ENCODE measurements at regions not wholly inside any gene's neighbourhood (a gene's known extent, or its start where the extent isn't known, plus 50 kb on each side); places are given as distances from the start of the nearest gene placed in this dataset.

DNA sequence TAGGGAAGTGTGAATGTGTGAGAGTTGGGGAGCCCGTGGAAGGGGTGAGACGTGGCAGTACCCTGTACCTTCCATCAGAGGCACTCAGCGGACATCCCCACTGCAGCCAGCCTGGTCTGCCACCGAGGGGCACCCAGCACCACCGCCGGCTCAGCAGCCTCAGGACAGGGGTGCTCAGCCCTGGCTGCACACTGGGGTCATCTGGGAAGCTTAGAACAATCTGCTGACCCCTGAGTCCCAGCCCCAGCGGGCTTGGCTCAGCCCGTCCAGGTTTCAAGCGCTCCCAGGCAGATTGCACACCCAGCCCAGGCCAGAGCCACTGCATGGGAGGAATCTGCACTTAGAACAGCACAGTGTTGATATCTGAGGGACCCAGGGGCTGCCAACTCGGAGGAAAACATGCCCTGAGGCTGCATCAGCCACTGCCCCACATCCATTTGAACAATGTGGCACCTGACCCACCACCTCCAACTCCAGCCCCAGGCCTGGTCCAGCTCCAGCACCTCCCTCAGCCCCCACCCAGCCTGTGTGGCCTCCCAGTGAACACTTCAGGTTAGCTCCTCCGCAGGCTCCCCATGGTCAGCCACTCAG lies 147.1 kb upstream of the OTOS start:
- DNase-seq (no peak), ATAC-seq (replicated peaks) (no peak)
- H3K4me1 Mint-ChIP-seq (ENCODE audit: low read depth in 2 of 2) = no peaks in the 10 kb centered on the region
- peaks cover 18 to 35% of the 10 kb centered on the region in 2 donors for H3K27me3 Mint-ChIP-seq
- H3K27ac Mint-ChIP-seq = no peak overlapping the region
- peaks cover 0 to 3% of the 10 kb centered on the region in 2 donors for H3K9me3 Mint-ChIP-seq
- H3K36me3 Mint-ChIP-seq (ENCODE audit: insufficient read depth) = no peaks in the 10 kb centered on the region
- no peak overlapping the region for H3K4me3 Mint-ChIP-seq

- ATAC-seq (replicated peaks) = no peak
- H3K9me3 Mint-ChIP-seq = peaks cover 0 to 3% of the 10 kb centered on the region in 2 donors
- no peak overlapping the region for H3K4me3 Mint-ChIP-seq
- H3K27ac Mint-ChIP-seq = no peak overlapping the region
- no peaks in the 10 kb centered on the region for H3K4me1 Mint-ChIP-seq (ENCODE audit: low read depth in 2 of 2)
- H3K36me3 Mint-ChIP-seq (ENCODE audit: insufficient read depth) = no peaks in the 10 kb centered on the region
- DNase-seq = no peak
- H3K27me3 Mint-ChIP-seq = peaks cover 13 to 30% of the 10 kb centered on the region in 2 donors
These were observed 147.4 kb upstream of the GPC1 start for GRCh38 chr2:240288087-240288521.

GRCh38 chr2:240289701-240290431 lies 145.6 kb upstream of the GPC1 start:
- Mint-ChIP-seq H3K27ac (no peak overlapping the region), H3K36me3 (ENCODE audit: insufficient read depth) (no peaks in the 10 kb centered on the region), H3K4me1 (ENCODE audit: low read depth in 2 of 2) (no peaks in the 10 kb centered on the region), H3K4me3 (no peak overlapping the region), H3K27me3 (peaks cover 5 to 29% of the 10 kb centered on the region in 2 donors), H3K9me3 (no peaks in the 10 kb centered on the region)
- ATAC-seq (replicated peaks) (no peak), DNase-seq (no peak)

DNA sequence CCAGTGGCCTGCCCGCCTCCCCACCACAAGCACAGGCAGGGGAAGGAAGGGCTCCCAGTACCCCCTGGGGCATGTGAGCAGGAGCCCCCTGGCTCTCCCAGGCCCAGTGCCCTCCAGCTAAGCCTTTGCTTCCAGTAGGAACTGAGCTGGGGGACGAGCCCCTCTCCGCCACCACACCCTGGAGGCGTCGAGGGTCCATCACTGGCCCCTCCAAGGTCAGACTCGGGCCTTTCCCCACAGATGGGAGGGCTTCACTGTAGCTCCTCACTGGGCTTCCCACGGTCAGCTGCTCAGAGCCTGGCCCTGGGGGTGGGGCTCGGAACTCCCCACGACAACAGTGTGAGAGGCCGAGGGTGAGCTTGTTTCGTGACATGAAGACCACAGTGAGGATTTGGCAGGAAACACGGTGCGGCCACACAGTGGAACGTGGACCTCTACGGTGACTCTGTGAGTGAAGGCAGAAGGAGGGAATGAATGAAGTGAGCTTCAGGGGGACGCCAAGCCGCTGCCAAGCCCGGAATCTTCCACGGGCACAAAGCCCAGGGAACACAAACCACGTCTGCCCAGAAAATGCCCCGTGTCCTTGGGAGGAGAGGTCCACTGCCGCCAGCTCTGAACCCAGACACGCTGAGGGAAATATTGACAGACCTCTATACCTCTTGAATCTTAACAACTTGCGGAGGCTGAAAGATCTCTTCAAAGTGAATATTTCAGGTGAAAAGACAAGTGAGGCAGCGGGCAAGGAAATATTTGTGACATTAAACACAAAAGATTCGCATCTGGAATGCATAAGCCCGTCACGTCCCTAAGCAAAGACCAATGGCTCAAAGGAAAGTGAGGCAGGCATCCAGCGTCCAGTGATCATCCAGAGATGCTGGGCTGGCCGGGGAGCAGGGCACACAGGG lies 144.8 kb upstream of the GPC1 start:
- no peaks in the 10 kb centered on the region for H3K9me3 Mint-ChIP-seq
- H3K4me1 Mint-ChIP-seq (ENCODE audit: low read depth in 2 of 2) = no peaks in the 10 kb centered on the region
- H3K27me3 Mint-ChIP-seq = peaks cover 5 to 33% of the 10 kb centered on the region in 2 donors
- ATAC-seq (replicated peaks) (no peak), DNase-seq (no peak)
- H3K36me3 Mint-ChIP-seq (ENCODE audit: insufficient read depth) = no peaks in the 10 kb centered on the region
- no peak overlapping the region for H3K27ac Mint-ChIP-seq
- no peak overlapping the region for H3K4me3 Mint-ChIP-seq

DNA sequence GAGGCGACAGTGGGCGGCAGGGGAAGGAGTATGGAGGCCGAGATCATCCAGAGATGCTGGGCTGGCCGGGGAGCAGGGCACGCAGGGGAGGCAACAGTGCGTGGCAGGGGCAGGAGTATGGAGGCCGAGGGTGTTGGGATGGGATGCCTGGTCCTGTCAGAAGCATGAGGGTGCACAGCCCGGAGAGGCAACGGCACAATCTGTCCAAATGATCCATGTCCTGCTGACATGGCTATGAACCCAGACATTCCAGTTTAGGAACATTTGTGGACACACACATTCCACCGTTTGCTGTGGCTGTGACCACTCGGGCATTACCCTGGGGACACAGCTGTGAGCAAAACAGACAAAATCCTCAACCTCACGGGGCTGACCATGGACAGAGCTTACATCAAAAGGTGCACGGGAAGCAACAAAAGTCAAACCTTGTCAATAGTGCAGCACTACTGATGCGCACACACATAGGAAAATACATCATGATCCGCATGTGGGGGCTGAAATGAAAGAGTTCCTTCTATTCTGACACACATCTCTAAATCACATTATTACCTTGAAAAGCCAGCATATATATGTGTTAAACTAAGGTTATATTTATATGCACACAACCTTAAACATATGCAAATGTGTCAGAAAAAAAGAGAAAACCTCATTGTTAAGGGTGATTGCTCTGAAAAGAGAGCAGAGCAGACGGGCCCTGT lies 144.0 kb upstream of the GPC1 start:
- H3K27me3 Mint-ChIP-seq = peaks cover 5 to 41% of the 10 kb centered on the region in 2 donors
- H3K9me3 Mint-ChIP-seq = no peaks in the 10 kb centered on the region
- no peak overlapping the region for H3K4me3 Mint-ChIP-seq
- H3K36me3 Mint-ChIP-seq (ENCODE audit: insufficient read depth) = no peaks in the 10 kb centered on the region
- no peak overlapping the region for H3K27ac Mint-ChIP-seq
- DNase-seq (no peak), ATAC-seq (replicated peaks) (no peak)
- H3K4me1 Mint-ChIP-seq (ENCODE audit: low read depth in 2 of 2) = no peaks in the 10 kb centered on the region

DNA sequence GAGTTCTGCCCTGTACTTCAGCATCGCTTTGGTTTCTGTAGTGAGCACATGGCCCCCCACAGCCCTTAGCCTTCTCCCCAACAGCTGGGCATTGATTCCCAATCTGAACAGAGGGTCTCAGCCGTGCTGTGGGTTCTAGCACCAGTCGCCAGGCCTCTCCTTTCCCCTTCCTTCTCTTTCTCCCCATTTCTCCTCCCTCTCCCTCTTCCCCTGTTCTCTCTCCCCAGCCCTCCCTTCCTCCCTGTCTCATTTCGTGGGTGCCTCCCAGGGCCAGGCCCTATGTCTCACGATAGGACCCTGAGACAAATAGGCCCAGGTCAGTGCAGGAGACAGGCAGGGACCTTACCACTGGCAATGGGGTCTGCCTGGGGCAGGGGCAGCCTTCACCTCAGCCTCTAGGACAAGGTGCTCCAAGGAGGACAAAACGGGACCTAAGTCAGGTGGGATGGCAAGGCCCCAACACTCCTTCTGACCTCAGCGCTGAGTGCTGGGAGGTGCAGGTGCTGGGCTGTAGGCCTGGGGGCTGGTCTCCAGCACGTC lies 143.4 kb upstream of the GPC1 start:
- DNase-seq = no peak
- Mint-ChIP-seq H3K4me1 (ENCODE audit: low read depth in 2 of 2) (no peaks in the 10 kb centered on the region), H3K27me3 (peaks cover 5 to 43% of the 10 kb centered on the region in 2 donors), H3K9me3 (no peaks in the 10 kb centered on the region), H3K27ac (no peak overlapping the region), H3K4me3 (no peak overlapping the region), H3K36me3 (ENCODE audit: insufficient read depth) (peaks cover 2% of the 10 kb centered on the region)
- ATAC-seq (replicated peaks) = no peak

DNA sequence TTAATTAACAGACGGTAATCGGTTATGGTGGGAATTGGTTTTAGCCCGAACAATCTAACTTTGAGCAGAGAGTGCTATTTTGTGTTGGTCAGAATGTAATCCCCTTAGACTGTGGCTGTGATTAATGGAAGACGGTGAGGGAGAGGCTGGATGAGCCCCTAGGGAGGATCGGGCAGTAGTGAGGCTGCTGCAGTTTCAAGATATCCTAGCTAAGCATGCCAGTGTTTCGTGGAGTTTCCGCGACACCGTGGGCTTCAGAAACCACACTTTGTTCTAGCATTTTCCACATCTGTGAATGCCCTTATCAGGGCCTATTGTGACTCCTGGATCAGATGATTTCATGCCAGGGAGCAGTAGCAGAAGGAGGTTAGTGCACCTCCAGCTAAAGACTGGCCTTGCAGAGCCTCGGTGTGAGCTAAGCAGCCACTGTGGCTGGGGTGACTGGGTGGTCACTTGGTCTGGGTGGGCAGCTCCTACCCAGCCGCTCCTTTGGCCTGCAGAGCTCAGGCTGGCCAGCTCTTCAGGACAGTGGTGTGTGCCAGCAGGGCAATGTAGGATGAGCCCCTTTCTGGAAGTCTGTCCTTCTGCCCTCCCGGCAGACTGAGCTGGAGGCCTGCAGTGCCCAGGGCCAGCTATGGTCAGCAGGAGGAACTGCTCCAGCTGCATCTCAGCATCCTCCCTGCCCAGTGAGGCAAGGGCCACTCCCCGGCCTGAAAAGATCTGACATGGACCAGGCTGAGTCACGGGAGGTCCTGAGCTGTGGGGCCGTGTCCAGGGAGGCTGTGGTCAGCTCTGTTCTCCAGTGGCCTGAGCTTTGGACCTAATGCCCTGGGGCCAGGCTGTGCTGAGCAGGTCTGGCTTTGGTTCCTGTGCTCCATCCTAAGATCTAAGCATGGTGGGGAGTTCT lies 142.6 kb upstream of the GPC1 start:
- Mint-ChIP-seq H3K36me3 (ENCODE audit: insufficient read depth) (peaks cover 3% of the 10 kb centered on the region), H3K27me3 (peaks cover 5 to 44% of the 10 kb centered on the region in 2 donors), H3K27ac (no peak overlapping the region), H3K9me3 (no peaks in the 10 kb centered on the region), H3K4me1 (ENCODE audit: low read depth in 2 of 2) (no peaks in the 10 kb centered on the region), H3K4me3 (no peak overlapping the region)
- no peak for DNase-seq
- no peak for ATAC-seq (replicated peaks)

DNA sequence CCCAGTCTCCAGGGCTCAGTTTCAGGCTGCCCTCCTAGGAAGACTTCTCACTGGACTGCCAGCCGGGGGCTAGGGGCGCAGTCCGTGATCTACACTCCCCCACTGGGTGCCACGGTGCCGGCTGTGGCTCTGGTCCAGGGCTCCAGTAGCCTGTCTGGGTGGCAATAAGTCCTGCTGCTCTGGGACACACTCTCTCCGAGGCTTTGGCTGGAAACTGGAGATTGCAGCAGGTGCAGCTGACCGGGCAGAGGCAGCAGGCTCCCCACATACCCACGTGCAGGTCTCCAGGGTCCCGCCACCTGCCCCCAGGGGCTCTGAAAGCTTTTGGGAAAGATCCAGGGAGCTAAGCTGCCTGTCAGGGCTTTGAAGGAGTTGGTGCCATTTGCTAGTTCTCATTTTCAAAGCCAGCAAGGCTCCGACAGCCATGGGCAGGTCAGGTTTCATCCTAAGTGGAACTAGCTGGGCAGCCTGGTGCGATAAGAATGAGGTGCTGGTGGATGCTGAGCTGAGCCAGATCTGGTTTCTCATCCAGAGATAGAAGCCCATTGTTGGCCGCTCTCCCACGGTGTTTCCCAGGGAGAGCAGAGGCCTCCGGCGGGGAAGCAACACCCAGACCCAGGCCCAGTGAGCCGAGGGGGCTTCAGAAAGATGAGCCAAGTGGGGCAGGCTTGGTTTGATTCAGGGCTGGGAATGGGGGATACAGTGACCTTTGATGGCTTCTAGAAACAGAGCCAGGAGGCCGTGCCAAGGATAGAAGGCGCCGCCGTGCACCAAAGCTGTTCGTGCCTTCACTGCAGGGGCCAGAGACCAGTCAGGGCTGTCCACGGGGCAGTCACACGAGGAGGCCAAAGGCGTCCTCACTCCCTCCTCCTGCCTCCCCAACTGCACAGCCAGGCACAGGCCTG lies 141.7 kb upstream of the GPC1 start:
- no peaks in the 10 kb centered on the region for H3K4me1 Mint-ChIP-seq (ENCODE audit: low read depth in 2 of 2)
- DNase-seq (no peak), ATAC-seq (replicated peaks) (no peak)
- peaks cover 3% of the 10 kb centered on the region for H3K36me3 Mint-ChIP-seq (ENCODE audit: insufficient read depth)
- no peaks in the 10 kb centered on the region for H3K9me3 Mint-ChIP-seq
- H3K4me3 Mint-ChIP-seq = no peak overlapping the region
- H3K27ac Mint-ChIP-seq = no peak overlapping the region
- H3K27me3 Mint-ChIP-seq = peaks cover 5 to 51% of the 10 kb centered on the region in 2 donors

GRCh38 chr2:240294514-240294913 lies 140.9 kb upstream of the GPC1 start:
- no peaks in the 10 kb centered on the region for H3K9me3 Mint-ChIP-seq
- H3K27ac Mint-ChIP-seq = no peak overlapping the region
- H3K4me3 Mint-ChIP-seq = no peak overlapping the region
- ATAC-seq (replicated peaks) = no peak
- DNase-seq = no peak
- no peaks in the 10 kb centered on the region for H3K4me1 Mint-ChIP-seq (ENCODE audit: low read depth in 2 of 2)
- peaks cover 5 to 58% of the 10 kb centered on the region in 2 donors for H3K27me3 Mint-ChIP-seq
- peaks cover 3% of the 10 kb centered on the region for H3K36me3 Mint-ChIP-seq (ENCODE audit: insufficient read depth)

DNA sequence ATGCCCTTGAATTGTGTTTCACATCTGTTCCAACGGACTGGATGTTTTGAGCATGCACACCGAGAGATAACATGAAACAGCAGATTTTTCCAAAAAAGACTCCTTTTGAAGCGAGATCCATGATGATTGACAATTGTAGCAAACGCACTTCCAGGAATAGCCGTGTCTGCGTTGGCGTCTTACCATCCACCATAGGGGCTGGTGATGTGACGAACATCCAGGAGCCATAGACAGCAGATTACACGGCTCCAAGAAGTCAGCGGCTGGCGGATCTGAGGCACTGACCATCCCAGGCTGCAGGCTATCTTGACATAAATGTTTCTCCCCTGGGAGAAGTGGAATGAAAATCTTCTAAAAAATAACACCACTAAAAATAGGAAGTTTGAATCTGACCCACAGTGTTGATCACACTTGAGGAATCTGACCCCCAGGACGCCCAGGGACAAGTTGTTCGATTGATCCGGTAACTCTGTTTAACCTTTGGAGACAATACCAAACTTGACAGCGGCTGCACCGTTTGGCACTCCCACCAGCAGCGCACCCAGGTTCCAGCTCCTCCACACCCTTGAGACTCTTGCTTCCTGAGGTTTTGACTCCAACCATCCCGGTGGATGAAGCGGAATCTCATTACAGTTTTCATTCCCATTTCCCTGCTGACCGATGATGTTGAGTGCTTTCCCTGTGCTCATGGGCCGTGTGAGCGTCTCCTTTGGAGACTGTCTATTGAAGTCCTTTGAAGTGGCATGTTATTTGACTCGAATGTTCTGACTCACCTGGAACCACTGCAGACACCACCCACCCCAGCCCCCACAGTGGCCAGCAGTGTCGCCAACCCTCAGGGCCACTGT lies 140.0 kb upstream of the GPC1 start:
- DNase-seq (no peak), ATAC-seq (replicated peaks) (no peak)
- Mint-ChIP-seq H3K27ac (no peak overlapping the region), H3K36me3 (ENCODE audit: insufficient read depth) (peaks cover 3% of the 10 kb centered on the region), H3K27me3 (peaks cover 5 to 68% of the 10 kb centered on the region in 2 donors), H3K4me1 (ENCODE audit: low read depth in 2 of 2) (no peaks in the 10 kb centered on the region), H3K9me3 (no peaks in the 10 kb centered on the region), H3K4me3 (no peak overlapping the region)

DNA sequence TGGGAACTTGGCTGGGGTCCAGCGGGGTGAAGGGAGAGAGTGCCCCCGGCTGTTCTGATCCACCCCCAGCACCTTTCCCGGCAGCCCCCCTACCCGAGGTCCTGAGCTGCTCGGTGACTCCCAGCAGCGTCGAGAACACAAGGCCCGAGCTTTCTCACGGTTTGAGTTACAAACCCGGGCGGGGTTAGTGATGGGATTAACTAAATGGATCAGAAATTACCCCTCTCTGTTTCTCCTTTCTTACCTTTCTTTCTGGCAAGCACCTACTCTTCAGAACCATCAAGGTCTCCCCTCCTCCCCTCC lies 139.4 kb upstream of the GPC1 start:
- Mint-ChIP-seq H3K4me1 (ENCODE audit: low read depth in 2 of 2) (no peaks in the 10 kb centered on the region), H3K36me3 (ENCODE audit: insufficient read depth) (peaks cover 3% of the 10 kb centered on the region), H3K9me3 (no peaks in the 10 kb centered on the region), H3K27me3 (peaks cover 9 to 69% of the 10 kb centered on the region in 2 donors), H3K4me3 (no peak overlapping the region), H3K27ac (no peak overlapping the region)
- no peak for ATAC-seq (replicated peaks)
- no peak for DNase-seq
